ENCODE measurements at regions not wholly inside any gene's neighbourhood (a gene's known extent, or its start where the extent isn't known, plus 50 kb on each side); places are given as distances from the start of the nearest gene placed in this dataset.

DNA sequence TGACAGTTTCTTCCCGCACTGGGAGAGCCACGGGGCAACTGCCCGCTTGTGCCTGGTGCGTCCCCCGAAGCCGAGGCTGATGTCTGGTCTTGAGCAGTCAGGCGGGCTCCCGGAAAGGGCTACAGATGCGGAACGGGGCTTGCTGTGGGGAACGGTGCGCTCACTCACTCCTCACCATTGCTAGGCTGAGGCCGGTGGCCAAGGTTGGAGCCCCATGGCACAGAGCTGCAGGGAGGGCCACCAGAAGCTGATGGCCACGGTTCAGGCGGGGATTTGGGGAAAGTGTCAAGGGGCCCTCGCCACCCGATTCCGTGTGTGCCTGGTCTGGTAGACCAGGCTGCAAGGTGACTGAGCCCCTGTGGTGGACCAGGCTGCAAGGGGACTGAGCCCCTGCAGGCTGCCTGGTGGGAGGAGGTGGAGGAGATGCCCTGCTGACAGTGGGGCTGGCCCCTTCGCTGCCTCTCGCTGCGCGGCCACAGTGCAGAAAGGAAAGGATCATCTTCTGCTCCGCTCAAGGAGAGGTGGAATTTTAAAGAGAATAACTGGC is 1315.8 kb downstream of the BRD1 start:
- no peak for TF ChIP-seq POLR2A (IDR thresholded peaks at IDR 0.05; ENCODE audit: insufficient read depth in 1 of 2, low read depth in 2 of 2, low read length in 2 of 2)
- TF ChIP-seq NR2C2 (CRISPR knock-in tag; IDR thresholded peaks at IDR 0.05; ENCODE audit: borderline replicate concordance) = no peak
- no peak for TF ChIP-seq FOXJ3 (CRISPR knock-in tag; IDR thresholded peaks at IDR 0.05; ENCODE audit: borderline replicate concordance)
- no peak for TF ChIP-seq ZKSCAN1 (IDR thresholded peaks at IDR 0.05; ENCODE audit: low read length)
- TF ChIP-seq ZFAT (CRISPR knock-in tag; conservative IDR thresholded peaks at IDR 0.05) = no peak
- TF ChIP-seq NPAS2 (CRISPR knock-in tag; IDR thresholded peaks at IDR 0.05; ENCODE audit: borderline replicate concordance) = no peak
- TF ChIP-seq, protein P1, sequence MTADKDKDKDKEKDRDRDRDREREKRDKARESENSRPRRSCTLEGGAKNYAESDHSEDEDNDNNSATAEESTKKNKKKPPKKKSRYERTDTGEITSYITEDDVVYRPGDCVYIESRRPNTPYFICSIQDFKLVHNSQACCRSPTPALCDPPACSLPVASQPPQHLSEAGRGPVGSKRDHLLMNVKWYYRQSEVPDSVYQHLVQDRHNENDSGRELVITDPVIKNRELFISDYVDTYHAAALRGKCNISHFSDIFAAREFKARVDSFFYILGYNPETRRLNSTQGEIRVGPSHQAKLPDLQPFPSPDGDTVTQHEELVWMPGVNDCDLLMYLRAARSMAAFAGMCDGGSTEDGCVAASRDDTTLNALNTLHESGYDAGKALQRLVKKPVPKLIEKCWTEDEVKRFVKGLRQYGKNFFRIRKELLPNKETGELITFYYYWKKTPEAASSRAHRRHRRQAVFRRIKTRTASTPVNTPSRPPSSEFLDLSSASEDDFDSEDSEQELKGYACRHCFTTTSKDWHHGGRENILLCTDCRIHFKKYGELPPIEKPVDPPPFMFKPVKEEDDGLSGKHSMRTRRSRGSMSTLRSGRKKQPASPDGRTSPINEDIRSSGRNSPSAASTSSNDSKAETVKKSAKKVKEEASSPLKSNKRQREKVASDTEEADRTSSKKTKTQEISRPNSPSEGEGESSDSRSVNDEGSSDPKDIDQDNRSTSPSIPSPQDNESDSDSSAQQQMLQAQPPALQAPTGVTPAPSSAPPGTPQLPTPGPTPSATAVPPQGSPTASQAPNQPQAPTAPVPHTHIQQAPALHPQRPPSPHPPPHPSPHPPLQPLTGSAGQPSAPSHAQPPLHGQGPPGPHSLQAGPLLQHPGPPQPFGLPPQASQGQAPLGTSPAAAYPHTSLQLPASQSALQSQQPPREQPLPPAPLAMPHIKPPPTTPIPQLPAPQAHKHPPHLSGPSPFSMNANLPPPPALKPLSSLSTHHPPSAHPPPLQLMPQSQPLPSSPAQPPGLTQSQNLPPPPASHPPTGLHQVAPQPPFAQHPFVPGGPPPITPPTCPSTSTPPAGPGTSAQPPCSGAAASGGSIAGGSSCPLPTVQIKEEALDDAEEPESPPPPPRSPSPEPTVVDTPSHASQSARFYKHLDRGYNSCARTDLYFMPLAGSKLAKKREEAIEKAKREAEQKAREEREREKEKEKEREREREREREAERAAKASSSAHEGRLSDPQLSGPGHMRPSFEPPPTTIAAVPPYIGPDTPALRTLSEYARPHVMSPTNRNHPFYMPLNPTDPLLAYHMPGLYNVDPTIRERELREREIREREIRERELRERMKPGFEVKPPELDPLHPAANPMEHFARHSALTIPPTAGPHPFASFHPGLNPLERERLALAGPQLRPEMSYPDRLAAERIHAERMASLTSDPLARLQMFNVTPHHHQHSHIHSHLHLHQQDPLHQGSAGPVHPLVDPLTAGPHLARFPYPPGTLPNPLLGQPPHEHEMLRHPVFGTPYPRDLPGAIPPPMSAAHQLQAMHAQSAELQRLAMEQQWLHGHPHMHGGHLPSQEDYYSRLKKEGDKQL (CRISPR knock-in tag; IDR thresholded peaks at IDR 0.05; ENCODE audit: low read depth) = no peak

All from HepG2 (cell line).